IPS DF 6.9 (cell line): ENCODE measurements at regions not wholly inside any gene's neighbourhood (a gene's known extent, or its start where the extent isn't known, plus 50 kb on each side); places are given as distances from the start of the nearest gene placed in this dataset.

Experiments
- DNase-seq: peaks from one replicate; pipeline ENCODE4 v3.0.0-alpha.2; 2013; ENCODE audit warnings: low read depth, low spot score
- H3K27ac ChIP-seq: one replicate; pipeline ENCODE4 v1.5.1; 2013; ENCODE audit warnings: low read length, control low read depth
- H3K27me3 ChIP-seq: 2 replicates; pipeline ENCODE4 v1.6.1; 2013; ENCODE audit warnings: mild to moderate bottlenecking, low read length; ENCODE audit not compliant: control insufficient read depth, insufficient read depth
- H3K36me3 ChIP-seq: 2 replicates; pipeline ENCODE4 v1.6.1; 2013; ENCODE audit warnings: low read length; ENCODE audit not compliant: control insufficient read depth, insufficient read depth
- H3K4me1 ChIP-seq: 2 replicates; pipeline ENCODE4 v1.6.1; 2013; ENCODE audit warnings: low read length; ENCODE audit not compliant: control insufficient read depth, insufficient read depth
- H3K4me3 ChIP-seq: 2 replicates; pipeline ENCODE4 v1.5.1; 2013; ENCODE audit warnings: mild to moderate bottlenecking, low read length
- H3K9me3 ChIP-seq: 2 replicates; pipeline ENCODE4 v1.6.1; 2013; ENCODE audit warnings: low read length, inconsistent platforms; ENCODE audit not compliant: control insufficient read depth, insufficient read depth
- WGBS: extraction: QIAGEN DNeasy Blood & Tissue Kit; methylation state at CpG from one replicate; pipeline ENCODE4 v1.1.7; 2013; ENCODE audit warnings: mixed read lengths, missing lambda C conversion rate; ENCODE audit not compliant: insufficient read length, insufficient coverage; 5-methylcytosine and 5-hydroxymethylcytosine counted together

- WGBS = no CpG with 5 or more reads among the region's 4 CpGs
- H3K9me3 ChIP-seq = no peaks in the 10 kb centered on the region
- H3K4me1 ChIP-seq = no peaks in the 10 kb centered on the region
- H3K27me3 ChIP-seq = no peaks in the 10 kb centered on the region
- no peak overlapping the region for H3K27ac ChIP-seq
- no peak overlapping the region for H3K4me3 ChIP-seq
- no peaks in the 10 kb centered on the region for H3K36me3 ChIP-seq
- no peak for DNase-seq
Observed at GRCh38 chr7:84372712-84373111, 178.1 kb upstream of the SEMA3A start.

- WGBS = no CpG with 5 or more reads among the region's 3 CpGs
- no peak for DNase-seq
- Histone ChIP-seq H3K9me3 (no peaks in the 10 kb centered on the region), H3K27ac (no peak overlapping the region), H3K4me1 (no peaks in the 10 kb centered on the region), H3K27me3 (no peaks in the 10 kb centered on the region), H3K36me3 (no peaks in the 10 kb centered on the region), H3K4me3 (no peak overlapping the region)
Observed at GRCh38 chr7:84372155-84372621, 177.6 kb upstream of the SEMA3A start.

GRCh38 chr7:84370114-84370513 is 175.5 kb upstream of the SEMA3A start:
- no peaks in the 10 kb centered on the region for H3K27me3 ChIP-seq
- no peak overlapping the region for H3K27ac ChIP-seq
- H3K4me3 ChIP-seq = no peak overlapping the region
- H3K4me1 ChIP-seq = no peaks in the 10 kb centered on the region
- H3K36me3 ChIP-seq = no peaks in the 10 kb centered on the region
- H3K9me3 ChIP-seq = no peaks in the 10 kb centered on the region
- DNase-seq = no peak
- no CpG with 5 or more reads among the region's 2 CpGs for WGBS

- Histone ChIP-seq H3K9me3 (no peaks in the 10 kb centered on the region), H3K4me1 (no peaks in the 10 kb centered on the region), H3K27me3 (no peaks in the 10 kb centered on the region), H3K27ac (no peak overlapping the region), H3K4me3 (no peak overlapping the region), H3K36me3 (no peaks in the 10 kb centered on the region)
- no CpG with 5 or more reads among the region's 1 CpG for WGBS
- no peak for DNase-seq
Observed at GRCh38 chr7:84368122-84368521, 173.5 kb upstream of the SEMA3A start.

GRCh38 chr7:84364708-84365107 is 170.1 kb upstream of the SEMA3A start:
- no CpG with 5 or more reads among the region's 1 CpG for WGBS
- DNase-seq = no peak
- no peak overlapping the region for H3K4me3 ChIP-seq
- H3K4me1 ChIP-seq = no peaks in the 10 kb centered on the region
- H3K27ac ChIP-seq = no peak overlapping the region
- H3K36me3 ChIP-seq = no peaks in the 10 kb centered on the region
- H3K9me3 ChIP-seq = no peaks in the 10 kb centered on the region
- H3K27me3 ChIP-seq = no peaks in the 10 kb centered on the region

- H3K36me3 ChIP-seq = no peaks in the 10 kb centered on the region
- no peaks in the 10 kb centered on the region for H3K9me3 ChIP-seq
- H3K27me3 ChIP-seq = no peaks in the 10 kb centered on the region
- no peak overlapping the region for H3K4me3 ChIP-seq
- DNase-seq = no peak
- H3K4me1 ChIP-seq = no peaks in the 10 kb centered on the region
- no peak overlapping the region for H3K27ac ChIP-seq
Observed at GRCh38 chr7:84363741-84364140, 169.2 kb upstream of the SEMA3A start.

- Histone ChIP-seq H3K4me3 (no peak overlapping the region), H3K4me1 (no peaks in the 10 kb centered on the region), H3K27me3 (no peaks in the 10 kb centered on the region), H3K27ac (no peak overlapping the region), H3K36me3 (no peaks in the 10 kb centered on the region), H3K9me3 (no peaks in the 10 kb centered on the region)
- no CpG with 5 or more reads among the region's 1 CpG for WGBS
- DNase-seq = no peak
Observed at GRCh38 chr7:84362828-84363227, 168.2 kb upstream of the SEMA3A start.

- no peaks in the 10 kb centered on the region for H3K27me3 ChIP-seq
- H3K4me1 ChIP-seq = no peaks in the 10 kb centered on the region
- DNase-seq = no peak
- H3K36me3 ChIP-seq = no peaks in the 10 kb centered on the region
- H3K9me3 ChIP-seq = no peaks in the 10 kb centered on the region
- WGBS = no CpG with 5 or more reads among the region's 3 CpGs
- H3K4me3 ChIP-seq = no peak overlapping the region
- H3K27ac ChIP-seq = no peak overlapping the region
Observed at GRCh38 chr7:84362360-84362759, 167.8 kb upstream of the SEMA3A start.

- no peak overlapping the region for H3K4me3 ChIP-seq
- H3K27me3 ChIP-seq = no peaks in the 10 kb centered on the region
- WGBS = no CpG with 5 or more reads among the region's 1 CpG
- H3K9me3 ChIP-seq = no peaks in the 10 kb centered on the region
- H3K4me1 ChIP-seq = no peaks in the 10 kb centered on the region
- no peaks in the 10 kb centered on the region for H3K36me3 ChIP-seq
- no peak for DNase-seq
- no peak overlapping the region for H3K27ac ChIP-seq
Observed at GRCh38 chr7:84354866-84355265, 160.3 kb upstream of the SEMA3A start.

- no peaks in the 10 kb centered on the region for H3K9me3 ChIP-seq
- no peaks in the 10 kb centered on the region for H3K27me3 ChIP-seq
- H3K4me3 ChIP-seq = no peak overlapping the region
- DNase-seq = no peak
- H3K27ac ChIP-seq = no peak overlapping the region
- H3K4me1 ChIP-seq = no peaks in the 10 kb centered on the region
- H3K36me3 ChIP-seq = no peaks in the 10 kb centered on the region
Observed at GRCh38 chr7:84354030-84354429, 159.4 kb upstream of the SEMA3A start.

GRCh38 chr7:84339306-84339705 is 144.7 kb upstream of the SEMA3A start:
- Histone ChIP-seq H3K4me1 (no peaks in the 10 kb centered on the region), H3K27me3 (no peaks in the 10 kb centered on the region), H3K36me3 (no peaks in the 10 kb centered on the region), H3K27ac (no peak overlapping the region), H3K4me3 (no peak overlapping the region), H3K9me3 (no peaks in the 10 kb centered on the region)
- no CpG with 5 or more reads among the region's 1 CpG for WGBS
- DNase-seq = no peak
